Fibroblast of mammary gland (primary cell): ENCODE measurements at regions not wholly inside any gene's neighbourhood (a gene's known extent, or its start where the extent isn't known, plus 50 kb on each side); places are given as distances from the start of the nearest gene placed in this dataset.
"Not testable (repeated sequence)": the region's sequence is repeated elsewhere in the genome, so short reads cannot be mapped to it uniquely, and the experiment has no call there.

Source experiments
- DNase-seq: peaks from one replicate; pipeline ENCODE4 v3.0.0-alpha.2; 2010; ENCODE audit warnings: low read depth
- H3K4me3 ChIP-seq: 2 replicates; pipeline ENCODE4 v1.5.1; 2011; ENCODE audit warnings: low read depth, mild to moderate bottlenecking, low read length, moderate library complexity; ENCODE audit not compliant: control insufficient read depth
- CTCF ChIP-seq: conservative IDR thresholded peaks from 2 replicates; pipeline ENCODE4 v1.5.1; 2011; ENCODE audit warnings: low read depth, low read length, inconsistent platforms; ENCODE audit not compliant: control insufficient read depth, insufficient read depth

GRCh38 chr16:52928955-52929354 is 123.7 kb downstream of the CHD9NB start:
- H3K4me3 ChIP-seq, result no peak overlapping the region
- no peak for DNase-seq
- TF ChIP-seq CTCF, result no peak

- no peak overlapping the region for H3K4me3 ChIP-seq
- no peak for TF ChIP-seq CTCF
These were observed 127.6 kb downstream of the CHD9NB start for GRCh38 chr16:52925143-52925542.

GRCh38 chr16:52924162-52924561 is 128.5 kb downstream of the CHD9NB start:
- no peak for TF ChIP-seq CTCF
- no peak for DNase-seq
- no peak overlapping the region for H3K4me3 ChIP-seq

More at GRCh38 chr16:52925143-52925542, 127.6 kb downstream of the CHD9NB start:
- no peak for DNase-seq

GRCh38 chr16:52921104-52921503 is 131.6 kb downstream of the CHD9NB start:
- no peak for TF ChIP-seq CTCF
- DNase-seq, result no peak
- no peak overlapping the region for H3K4me3 ChIP-seq

GRCh38 chr16:52920331-52920730 is 132.4 kb downstream of the CHD9NB start:
- H3K4me3 ChIP-seq, result no peak overlapping the region
- TF ChIP-seq CTCF, result no peak
- DNase-seq, result no peak

- no peak for TF ChIP-seq CTCF
These were observed 138.3 kb downstream of the CHD9NB start for GRCh38 chr16:52914428-52914827.

GRCh38 chr16:52912565-52913173 is 140.0 kb downstream of the CHD9NB start:
- H3K4me3 ChIP-seq, result no peak overlapping the region
- DNase-seq, result peak; percentile 54
- TF ChIP-seq CTCF, result peak; percentile 74

More at GRCh38 chr16:52914428-52914827, 138.3 kb downstream of the CHD9NB start:
- DNase-seq, result no peak
- H3K4me3 ChIP-seq, result no peak overlapping the region

- DNase-seq, H3K4me3 ChIP-seq: not testable (repeated sequence)
These were observed 144.6 kb downstream of the CHD9NB start for GRCh38 chr16:52908057-52908456.
